ES-I3 (cell line): ENCODE measurements at regions not wholly inside any gene's neighbourhood (a gene's known extent, or its start where the extent isn't known, plus 50 kb on each side); places are given as distances from the start of the nearest gene placed in this dataset.

Experiments
- H3K36me3 ChIP-seq: 2 replicates; pipeline ENCODE4 v1.6.1; 2013; ENCODE audit warnings: mild to moderate bottlenecking, low read length, control low read depth, moderate library complexity; ENCODE audit not compliant: insufficient read depth
- H3K4me1 ChIP-seq: 2 replicates; pipeline ENCODE4 v1.6.1; 2013; ENCODE audit warnings: mild to moderate bottlenecking, control low read depth, low read length; ENCODE audit not compliant: insufficient read depth
- H3K9ac ChIP-seq: 2 replicates; pipeline ENCODE4 v1.6.1; 2013; ENCODE audit warnings: low read depth, mild to moderate bottlenecking, low read length, moderate library complexity
- H3K9me3 ChIP-seq: 2 replicates; pipeline ENCODE4 v1.6.1; 2013; ENCODE audit warnings: mild to moderate bottlenecking, low read length, moderate library complexity; ENCODE audit not compliant: control insufficient read depth, insufficient read depth

GRCh38 chr9:82780017-82780416, 282.9 kb downstream of the RASEF start:
- peaks cover 55% of the 10 kb centered on the region for H3K9me3 ChIP-seq
- H3K9ac ChIP-seq: no peak overlapping the region
- no peaks in the 10 kb centered on the region for H3K4me1 ChIP-seq
- H3K36me3 ChIP-seq: peaks cover 63% of the 10 kb centered on the region

GRCh38 chr9:82781921-82782392, 281.0 kb downstream of the RASEF start:
- Histone ChIP-seq H3K36me3 (peaks cover 61% of the 10 kb centered on the region), H3K9me3 (peaks cover 44% of the 10 kb centered on the region), H3K9ac (no peak overlapping the region), H3K4me1 (no peaks in the 10 kb centered on the region)

GRCh38 chr9:82783045-82783444, 279.9 kb downstream of the RASEF start:
- H3K9me3 ChIP-seq: peaks cover 36% of the 10 kb centered on the region; the same call in 1 of the 2 replicates
- H3K9ac ChIP-seq: no peak overlapping the region
- H3K4me1 ChIP-seq: no peaks in the 10 kb centered on the region
- H3K36me3 ChIP-seq: peaks cover 50% of the 10 kb centered on the region

- peaks cover 47% of the 10 kb centered on the region for H3K36me3 ChIP-seq
- peaks cover 28% of the 10 kb centered on the region; the same call in 1 of the 2 replicates for H3K9me3 ChIP-seq
- no peak overlapping the region for H3K9ac ChIP-seq
- no peaks in the 10 kb centered on the region for H3K4me1 ChIP-seq
These were observed 278.4 kb downstream of the RASEF start for GRCh38 chr9:82784589-82784988.

GRCh38 chr9:82789155-82789824, 273.7 kb downstream of the RASEF start:
- H3K9me3 ChIP-seq: peaks cover 6% of the 10 kb centered on the region; the same call in 1 of the 2 replicates
- peaks cover 22% of the 10 kb centered on the region for H3K36me3 ChIP-seq
- no peaks in the 10 kb centered on the region for H3K4me1 ChIP-seq
- H3K9ac ChIP-seq: no peak overlapping the region

GRCh38 chr9:82790875-82791274, 272.1 kb downstream of the RASEF start:
- H3K4me1 ChIP-seq: no peaks in the 10 kb centered on the region
- H3K9me3 ChIP-seq: no peaks in the 10 kb centered on the region
- H3K9ac ChIP-seq: no peak overlapping the region
- peaks cover 10% of the 10 kb centered on the region for H3K36me3 ChIP-seq

- Histone ChIP-seq H3K4me1 (no peaks in the 10 kb centered on the region), H3K36me3 (peaks cover 6% of the 10 kb centered on the region), H3K9me3 (no peaks in the 10 kb centered on the region), H3K9ac (no peak overlapping the region)
These were observed 271.2 kb downstream of the RASEF start for GRCh38 chr9:82791692-82792091.

- H3K4me1 ChIP-seq: no peaks in the 10 kb centered on the region
- no peak overlapping the region for H3K9ac ChIP-seq
- H3K36me3 ChIP-seq: peaks cover 10% of the 10 kb centered on the region; the same call in 1 of the 2 replicates
- H3K9me3 ChIP-seq: no peaks in the 10 kb centered on the region
These were observed 265.4 kb downstream of the RASEF start for GRCh38 chr9:82797534-82797933.

GRCh38 chr9:82799286-82799685, 263.7 kb downstream of the RASEF start:
- H3K9ac ChIP-seq: no peak overlapping the region
- peaks cover 6% of the 10 kb centered on the region for H3K9me3 ChIP-seq
- H3K36me3 ChIP-seq: peaks cover 14% of the 10 kb centered on the region; the same call in 1 of the 2 replicates
- H3K4me1 ChIP-seq: no peaks in the 10 kb centered on the region

- Histone ChIP-seq H3K36me3 (peaks cover 14% of the 10 kb centered on the region), H3K9me3 (peaks cover 6% of the 10 kb centered on the region), H3K9ac (no peak overlapping the region), H3K4me1 (peaks cover 18% of the 10 kb centered on the region)
These were observed 257.9 kb downstream of the RASEF start for GRCh38 chr9:82805027-82805426.

GRCh38 chr9:82808478-82808877, 254.5 kb downstream of the RASEF start:
- Histone ChIP-seq H3K9ac (no peak overlapping the region), H3K4me1 (peaks cover 25% of the 10 kb centered on the region), H3K36me3 (peaks cover 11% of the 10 kb centered on the region), H3K9me3 (peaks cover 6% of the 10 kb centered on the region)

- Histone ChIP-seq H3K36me3 (no peaks in the 10 kb centered on the region; the same call in 1 of the 2 replicates), H3K9me3 (no peaks in the 10 kb centered on the region), H3K4me1 (peaks cover 25% of the 10 kb centered on the region), H3K9ac (no peak overlapping the region)
These were observed 252.0 kb downstream of the RASEF start for GRCh38 chr9:82810915-82811314.

- no peak overlapping the region for H3K9ac ChIP-seq
- 0 out of 2 replicates have a peak, but pooled peaks cover 6% of the 10 kb centered on the region for H3K4me1 ChIP-seq
- H3K36me3 ChIP-seq: peaks cover 11% of the 10 kb centered on the region
- no peaks in the 10 kb centered on the region for H3K9me3 ChIP-seq
These were observed 243.7 kb downstream of the RASEF start for GRCh38 chr9:82819260-82819659.

GRCh38 chr9:82820186-82820585, 242.8 kb downstream of the RASEF start:
- Histone ChIP-seq H3K4me1 (0 out of 2 replicates have a peak, but pooled peaks cover 6% of the 10 kb centered on the region), H3K9me3 (no peaks in the 10 kb centered on the region), H3K9ac (no peak overlapping the region), H3K36me3 (peaks cover 19% of the 10 kb centered on the region)

- Histone ChIP-seq H3K9me3 (peaks cover 16% of the 10 kb centered on the region; the same call in 1 of the 2 replicates), H3K36me3 (peaks cover 58% of the 10 kb centered on the region)
These were observed 233.1 kb downstream of the RASEF start for GRCh38 chr9:82829818-82830217.

More at GRCh38 chr9:82829818-82830217, 233.1 kb downstream of the RASEF start:
- Histone ChIP-seq H3K4me1 (no peaks in the 10 kb centered on the region), H3K9ac (no peak overlapping the region)
